ENCODE measurements at regions not wholly inside any gene's neighbourhood (a gene's known extent, or its start where the extent isn't known, plus 50 kb on each side); places are given as distances from the start of the nearest gene placed in this dataset.
A peak's percentile ranks its signal among the peaks of the same experiment; 100 is the strongest.
"Not testable (repeated sequence)": the region's sequence is repeated elsewhere in the genome, so short reads cannot be mapped to it uniquely, and the experiment has no call there.

- H3K4me3 ChIP-seq (ENCODE audit: low read depth, low read length) = no peak overlapping the region
- TF ChIP-seq, protein P1, sequence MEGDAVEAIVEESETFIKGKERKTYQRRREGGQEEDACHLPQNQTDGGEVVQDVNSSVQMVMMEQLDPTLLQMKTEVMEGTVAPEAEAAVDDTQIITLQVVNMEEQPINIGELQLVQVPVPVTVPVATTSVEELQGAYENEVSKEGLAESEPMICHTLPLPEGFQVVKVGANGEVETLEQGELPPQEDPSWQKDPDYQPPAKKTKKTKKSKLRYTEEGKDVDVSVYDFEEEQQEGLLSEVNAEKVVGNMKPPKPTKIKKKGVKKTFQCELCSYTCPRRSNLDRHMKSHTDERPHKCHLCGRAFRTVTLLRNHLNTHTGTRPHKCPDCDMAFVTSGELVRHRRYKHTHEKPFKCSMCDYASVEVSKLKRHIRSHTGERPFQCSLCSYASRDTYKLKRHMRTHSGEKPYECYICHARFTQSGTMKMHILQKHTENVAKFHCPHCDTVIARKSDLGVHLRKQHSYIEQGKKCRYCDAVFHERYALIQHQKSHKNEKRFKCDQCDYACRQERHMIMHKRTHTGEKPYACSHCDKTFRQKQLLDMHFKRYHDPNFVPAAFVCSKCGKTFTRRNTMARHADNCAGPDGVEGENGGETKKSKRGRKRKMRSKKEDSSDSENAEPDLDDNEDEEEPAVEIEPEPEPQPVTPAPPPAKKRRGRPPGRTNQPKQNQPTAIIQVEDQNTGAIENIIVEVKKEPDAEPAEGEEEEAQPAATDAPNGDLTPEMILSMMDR (IDR thresholded peaks at IDR 0.05; ENCODE audit: insufficient read depth, low read length) = no peak
- no peak for DNase-seq (ENCODE audit: low read depth)
Measured at GRCh38 chr9:21626493-21626892, 144.4 kb upstream of the IFNE start.

GRCh38 chr9:21628954-21629353 lies 146.8 kb upstream of the IFNE start:
- not testable (repeated sequence) for H3K4me3 ChIP-seq (ENCODE audit: low read depth, low read length)

DNA sequence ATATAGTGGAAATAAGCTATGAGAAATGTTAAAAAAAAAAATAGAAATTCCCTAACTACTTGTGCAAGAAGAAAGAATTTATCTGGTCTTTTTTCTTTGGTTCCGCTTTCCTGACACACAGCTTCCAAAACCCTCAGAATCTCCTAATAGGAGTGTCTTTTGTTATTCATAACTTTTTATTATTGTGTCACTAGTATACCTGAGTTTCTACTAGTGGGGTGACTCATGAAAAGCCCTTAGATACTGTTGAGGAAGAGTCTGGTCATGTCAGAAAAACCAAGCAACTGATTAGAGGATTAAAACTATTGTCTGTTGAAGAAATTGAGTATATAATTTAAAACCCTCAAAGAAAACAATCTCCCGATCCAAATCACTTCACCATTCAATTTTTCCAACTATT lies 152.8 kb upstream of the IFNE start:
- DNase-seq (ENCODE audit: low read depth) = no peak
- no peak overlapping the region for H3K4me3 ChIP-seq (ENCODE audit: low read depth, low read length)
- TF ChIP-seq, protein P1 (IDR thresholded peaks at IDR 0.05; ENCODE audit: insufficient read depth, low read length) = no peak

More at GRCh38 chr9:21628954-21629353, 146.8 kb upstream of the IFNE start:
- DNase-seq (ENCODE audit: low read depth) = not testable (repeated sequence)

- TF ChIP-seq, protein P1 (IDR thresholded peaks at IDR 0.05; ENCODE audit: insufficient read depth, low read length) = no peak
- DNase-seq (ENCODE audit: low read depth) = no peak
- no peak overlapping the region for H3K4me3 ChIP-seq (ENCODE audit: low read depth, low read length)
Measured at GRCh38 chr9:21638104-21638503, 156.0 kb upstream of the IFNE start.

DNA sequence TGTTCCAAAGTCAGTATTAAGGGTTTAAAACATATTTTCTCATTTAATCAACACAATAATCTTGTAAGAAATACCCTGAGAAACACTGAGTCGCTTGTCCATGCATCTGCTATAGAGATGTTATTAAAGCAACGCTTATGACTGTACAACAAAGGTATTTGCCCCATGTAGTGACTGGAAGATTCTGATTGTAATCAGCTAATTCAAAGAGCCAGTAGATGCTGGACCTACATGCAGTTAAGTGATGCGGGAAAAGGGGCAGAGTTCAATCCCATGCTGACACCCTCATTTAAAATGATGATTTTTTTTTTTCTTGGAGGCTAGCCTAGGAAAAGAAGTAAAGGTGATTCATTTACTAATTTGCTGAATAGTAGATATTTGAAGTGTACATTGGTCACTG lies 149.3 kb upstream of the MTAP start:
- no peak for DNase-seq (ENCODE audit: low read depth)
- TF ChIP-seq, protein P1 (IDR thresholded peaks at IDR 0.05; ENCODE audit: insufficient read depth, low read length) = no peak
- no peak overlapping the region for H3K4me3 ChIP-seq (ENCODE audit: low read depth, low read length)

DNA sequence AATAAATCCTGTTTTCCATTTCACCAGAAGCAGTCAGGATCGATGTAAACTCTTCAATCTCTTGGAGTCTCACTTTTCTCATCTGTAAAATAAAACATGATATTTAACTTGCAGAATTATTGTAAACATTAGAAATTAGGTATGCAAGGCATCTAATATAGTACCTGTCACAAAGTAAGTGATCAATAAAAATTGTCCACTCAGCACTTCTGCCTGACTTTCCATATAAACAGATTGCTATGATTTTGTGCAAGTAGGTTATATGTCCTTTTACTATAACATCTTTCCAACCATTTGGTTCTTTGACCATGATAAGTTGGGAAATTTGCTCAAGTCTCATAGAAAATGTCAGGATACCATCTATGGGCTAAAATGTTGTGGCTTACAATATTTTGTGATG lies 148.8 kb upstream of the MTAP start:
- no peak overlapping the region for H3K4me3 ChIP-seq (ENCODE audit: low read depth, low read length)
- TF ChIP-seq, protein P1 (IDR thresholded peaks at IDR 0.05; ENCODE audit: insufficient read depth, low read length) = no peak
- no peak for DNase-seq (ENCODE audit: low read depth)

DNA sequence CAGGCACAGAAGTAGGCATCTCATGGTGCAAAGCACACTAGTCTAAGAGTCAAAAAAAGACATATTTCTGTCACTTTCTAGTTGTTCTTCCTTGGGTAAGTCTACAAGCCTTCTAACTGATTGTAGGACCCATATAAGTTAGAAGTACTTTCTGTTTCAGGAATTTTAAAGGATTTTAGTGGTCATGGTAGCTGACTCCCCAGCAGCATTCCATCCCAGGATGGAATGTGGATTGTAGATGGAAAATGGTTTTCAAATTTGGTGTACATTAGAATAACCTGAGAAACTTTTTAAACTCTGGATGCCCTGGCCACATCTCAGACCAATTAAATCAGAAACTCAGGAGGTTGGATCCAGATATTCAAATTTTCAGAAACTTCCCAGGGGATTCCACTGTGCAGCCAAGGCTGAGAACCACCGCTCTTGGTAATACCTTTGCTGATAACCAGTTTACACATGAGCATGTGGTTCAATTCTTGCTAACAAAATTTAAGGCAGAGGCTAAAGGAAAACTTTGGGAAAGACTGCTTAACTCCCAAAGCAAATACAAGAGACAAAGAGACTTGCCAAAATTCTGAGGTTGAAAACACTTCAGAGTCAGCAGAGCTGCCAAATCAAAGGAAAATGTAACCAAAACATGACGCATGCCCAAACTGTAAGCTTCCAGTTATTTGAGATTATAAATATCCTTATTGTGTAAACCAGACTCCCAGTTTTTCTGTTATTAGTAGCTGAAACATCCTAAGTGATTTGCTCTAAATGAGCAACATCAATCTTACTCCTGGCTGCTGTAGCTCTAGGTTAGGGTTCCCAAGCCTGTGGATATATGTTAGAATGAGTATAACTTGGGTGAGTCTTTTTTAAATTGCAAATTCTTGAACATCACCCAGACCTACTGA lies 145.4 kb upstream of the MTAP start:
- TF ChIP-seq, protein P1 (IDR thresholded peaks at IDR 0.05; ENCODE audit: insufficient read depth, low read length) = no peak
- peak; percentile 99 for DNase-seq (ENCODE audit: low read depth)
- H3K4me3 ChIP-seq (ENCODE audit: low read depth, low read length) = peak overlapping the region; percentile 5
